Lower leg skin (tissue), 3 donors: ENCODE measurements at regions not wholly inside any gene's neighbourhood (a gene's known extent, or its start where the extent isn't known, plus 50 kb on each side); places are given as distances from the start of the nearest gene placed in this dataset.

Source experiments
- POLR2A ChIP-seq, 2 donors: fragments of 450-650 bp; IDR thresholded peaks; one replicate each; pipeline ENCODE4 v1.6.1; 2016 to 2017; ENCODE audit warnings: antibody characterized with exemption in 2 of 2, mild to moderate bottlenecking in 1 of 2, moderate library complexity in 1 of 2
- TF ChIP-seq, protein P1 (sequence below), 3 donors: fragments of 450-650 bp; IDR thresholded peaks; one replicate each; pipeline ENCODE4 v1.5.1; 2016; ENCODE audit warnings: antibody characterized with exemption in 3 of 3, mild to moderate bottlenecking in 3 of 3, moderate library complexity in 2 of 3

DNA sequence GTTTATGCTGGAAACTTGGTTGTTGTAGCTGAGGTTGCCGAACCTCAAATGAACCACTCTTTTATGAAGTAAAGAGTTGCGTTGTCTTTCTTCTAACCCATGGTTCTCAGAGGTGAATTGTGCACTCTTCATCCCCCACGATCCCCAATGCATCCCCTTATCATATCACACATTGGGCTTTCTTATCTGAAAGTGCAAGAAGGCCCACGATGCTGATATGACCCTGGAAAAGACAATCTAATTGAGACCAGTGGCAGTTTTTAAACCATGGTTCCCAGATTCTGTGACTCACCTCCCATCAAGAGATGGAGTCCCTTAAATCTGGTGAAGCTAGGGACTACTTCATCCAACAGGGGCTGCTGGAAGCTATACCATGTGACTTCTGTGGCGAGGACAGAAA is 156.3 kb upstream of the IRX3 start:
- TF ChIP-seq, protein P1, sequence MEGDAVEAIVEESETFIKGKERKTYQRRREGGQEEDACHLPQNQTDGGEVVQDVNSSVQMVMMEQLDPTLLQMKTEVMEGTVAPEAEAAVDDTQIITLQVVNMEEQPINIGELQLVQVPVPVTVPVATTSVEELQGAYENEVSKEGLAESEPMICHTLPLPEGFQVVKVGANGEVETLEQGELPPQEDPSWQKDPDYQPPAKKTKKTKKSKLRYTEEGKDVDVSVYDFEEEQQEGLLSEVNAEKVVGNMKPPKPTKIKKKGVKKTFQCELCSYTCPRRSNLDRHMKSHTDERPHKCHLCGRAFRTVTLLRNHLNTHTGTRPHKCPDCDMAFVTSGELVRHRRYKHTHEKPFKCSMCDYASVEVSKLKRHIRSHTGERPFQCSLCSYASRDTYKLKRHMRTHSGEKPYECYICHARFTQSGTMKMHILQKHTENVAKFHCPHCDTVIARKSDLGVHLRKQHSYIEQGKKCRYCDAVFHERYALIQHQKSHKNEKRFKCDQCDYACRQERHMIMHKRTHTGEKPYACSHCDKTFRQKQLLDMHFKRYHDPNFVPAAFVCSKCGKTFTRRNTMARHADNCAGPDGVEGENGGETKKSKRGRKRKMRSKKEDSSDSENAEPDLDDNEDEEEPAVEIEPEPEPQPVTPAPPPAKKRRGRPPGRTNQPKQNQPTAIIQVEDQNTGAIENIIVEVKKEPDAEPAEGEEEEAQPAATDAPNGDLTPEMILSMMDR (IDR thresholded peaks at IDR 0.05) = no peak
- no peak for TF ChIP-seq POLR2A (IDR thresholded peaks at IDR 0.05)
